ENCODE measurements at regions not wholly inside any gene's neighbourhood (a gene's known extent, or its start where the extent isn't known, plus 50 kb on each side); places are given as distances from the start of the nearest gene placed in this dataset.
"Not testable (repeated sequence)": the region's sequence is repeated elsewhere in the genome, so short reads cannot be mapped to it uniquely, and the experiment has no call there.

DNA sequence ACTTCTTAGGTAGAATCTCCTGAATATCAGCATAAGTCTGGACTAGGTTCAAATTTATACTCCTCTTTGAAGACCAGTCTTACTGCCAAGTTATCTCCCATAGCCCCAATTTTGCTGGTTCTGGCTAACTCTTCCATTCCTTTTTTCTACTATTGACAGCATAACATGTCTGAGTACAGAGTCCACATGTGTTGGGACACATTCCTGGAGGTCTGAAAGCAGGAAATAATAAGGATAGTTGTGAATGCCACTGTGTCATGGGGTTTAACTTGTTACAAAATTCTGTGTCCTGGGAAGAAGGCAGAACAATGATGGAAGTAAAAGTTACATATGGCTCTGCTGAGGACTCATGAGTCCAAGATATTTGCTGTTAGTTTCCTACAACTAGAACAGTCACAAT is 57.4 kb upstream of the ZBTB20 start:
- DNase-seq (ENCODE audit: low spot score): no peak

DNA sequence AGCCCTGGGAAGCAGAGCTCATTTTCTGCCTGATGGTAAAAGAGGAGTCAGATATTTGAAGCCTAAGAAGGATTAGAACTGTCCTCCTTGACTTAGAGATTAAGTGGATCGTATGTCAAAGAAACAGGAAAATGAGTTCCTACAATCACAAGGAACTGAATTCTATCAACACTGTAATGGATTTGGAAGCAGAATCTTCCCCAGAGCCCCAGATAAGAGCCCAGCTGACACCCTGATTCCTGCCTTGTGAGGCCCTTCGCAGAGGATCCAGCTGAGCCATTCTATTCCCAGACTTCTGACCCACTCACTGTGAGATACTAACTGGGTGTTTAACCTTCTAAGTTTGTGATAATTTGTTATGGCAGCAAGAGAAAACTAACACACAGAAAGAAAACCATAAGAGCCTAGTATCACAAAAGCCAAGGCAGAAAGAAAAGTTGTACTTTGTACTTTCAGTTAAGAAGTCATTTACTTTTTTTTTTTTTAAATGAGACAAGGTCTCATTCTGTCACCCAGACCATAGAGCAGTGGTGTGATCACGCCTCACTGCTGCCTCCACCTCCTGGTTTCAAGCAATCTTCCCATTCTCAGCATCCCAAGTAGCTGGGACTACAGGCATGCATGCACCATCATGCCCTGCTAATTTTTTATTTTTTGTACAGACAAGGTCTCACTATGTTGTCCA is 61.1 kb upstream of the ZBTB20 start:
- DNase-seq (ENCODE audit: low spot score): no peak

DNA sequence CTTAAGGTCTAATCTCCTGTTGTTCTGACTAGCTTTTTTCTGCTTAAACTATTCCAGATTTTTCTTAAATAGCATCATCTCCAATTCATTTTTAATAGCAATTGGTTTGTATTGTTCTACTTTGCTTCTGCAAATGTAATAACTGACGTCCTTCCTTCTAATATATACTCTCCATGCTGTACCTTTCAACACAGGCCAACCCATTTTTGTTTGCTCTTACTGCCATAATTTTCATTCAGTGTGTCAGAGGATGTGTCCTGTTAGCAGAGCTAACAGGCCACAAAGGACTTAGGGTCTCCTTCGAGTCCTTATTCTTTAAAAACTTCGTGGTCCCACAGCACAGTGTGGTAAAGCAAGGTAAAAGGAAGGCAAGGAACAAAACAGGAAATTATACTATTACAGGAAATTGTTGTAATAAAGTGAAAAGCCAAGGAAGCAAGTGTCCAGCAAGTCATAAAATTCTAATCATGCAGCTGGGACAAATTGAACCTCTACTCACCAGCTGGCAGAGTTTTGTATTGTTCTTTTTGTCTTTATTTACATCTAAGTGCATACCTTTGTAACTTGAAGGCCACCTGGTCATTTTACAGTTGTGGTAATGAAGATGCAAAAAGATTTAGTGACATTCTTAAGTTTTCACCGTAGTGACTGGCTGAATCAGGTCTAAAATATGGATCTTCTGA is 64.9 kb upstream of the ZBTB20 start:
- DNase-seq (ENCODE audit: low spot score): no peak

DNA sequence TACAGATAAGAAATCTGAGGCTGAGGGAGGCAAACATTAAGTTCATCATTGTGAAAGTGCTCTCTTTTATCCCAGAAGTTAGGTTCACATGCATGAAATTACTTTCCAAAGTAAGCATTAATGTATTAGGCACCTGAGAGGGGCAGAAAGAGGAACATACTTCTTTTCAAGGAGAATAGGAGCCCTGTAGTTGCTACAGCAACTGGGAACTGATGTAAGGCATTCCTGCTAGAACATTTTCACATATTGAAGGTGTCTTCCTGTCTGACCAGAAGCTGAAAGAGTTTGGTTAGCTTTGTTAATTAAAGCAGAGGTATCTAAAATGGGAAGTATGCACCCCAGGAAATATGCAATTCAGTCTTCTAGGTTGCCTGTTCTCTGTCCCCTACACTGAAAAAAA is 65.5 kb upstream of the ZBTB20 start:
- no peak for DNase-seq (ENCODE audit: low spot score)

DNA sequence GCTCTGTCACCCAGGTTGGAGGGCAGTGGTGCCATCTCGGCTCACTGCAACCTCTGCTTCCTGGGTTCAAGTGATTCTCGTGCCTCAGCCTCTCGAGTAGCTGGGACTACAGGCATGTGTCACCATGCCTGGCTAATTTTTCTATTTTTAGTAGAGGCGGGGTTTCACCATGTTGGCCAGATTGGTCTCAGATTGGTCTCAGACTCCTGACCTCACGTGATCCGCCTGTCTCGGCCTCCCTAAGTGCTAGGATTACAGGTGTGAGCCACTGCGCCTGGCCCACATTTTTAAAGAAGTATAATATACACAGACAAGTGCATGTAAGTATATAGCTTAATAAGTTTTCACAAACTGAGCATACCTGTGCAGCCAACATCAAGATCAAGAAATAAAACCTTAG is 66.0 kb upstream of the ZBTB20 start:
- not testable (repeated sequence) for DNase-seq (ENCODE audit: low spot score)

DNA sequence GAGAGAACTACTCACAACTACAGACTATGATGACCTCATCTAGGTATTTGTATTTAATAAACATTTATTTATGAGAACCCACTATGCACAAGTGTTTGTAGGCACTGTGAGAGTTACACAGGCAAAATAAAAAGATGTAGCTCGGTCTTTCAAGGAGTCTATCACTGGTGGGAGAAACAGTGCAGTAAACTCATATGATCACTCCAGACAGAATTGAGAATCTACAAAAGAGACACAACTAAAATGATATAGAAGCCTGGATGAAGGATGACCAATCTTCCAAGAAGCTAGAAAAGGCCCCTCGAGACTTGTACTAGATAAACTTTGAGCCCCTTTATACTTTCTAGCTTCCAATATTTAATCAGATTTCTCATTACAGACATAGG is 70.2 kb upstream of the ZBTB20 start:
- DNase-seq (ENCODE audit: low spot score): no peak

DNA sequence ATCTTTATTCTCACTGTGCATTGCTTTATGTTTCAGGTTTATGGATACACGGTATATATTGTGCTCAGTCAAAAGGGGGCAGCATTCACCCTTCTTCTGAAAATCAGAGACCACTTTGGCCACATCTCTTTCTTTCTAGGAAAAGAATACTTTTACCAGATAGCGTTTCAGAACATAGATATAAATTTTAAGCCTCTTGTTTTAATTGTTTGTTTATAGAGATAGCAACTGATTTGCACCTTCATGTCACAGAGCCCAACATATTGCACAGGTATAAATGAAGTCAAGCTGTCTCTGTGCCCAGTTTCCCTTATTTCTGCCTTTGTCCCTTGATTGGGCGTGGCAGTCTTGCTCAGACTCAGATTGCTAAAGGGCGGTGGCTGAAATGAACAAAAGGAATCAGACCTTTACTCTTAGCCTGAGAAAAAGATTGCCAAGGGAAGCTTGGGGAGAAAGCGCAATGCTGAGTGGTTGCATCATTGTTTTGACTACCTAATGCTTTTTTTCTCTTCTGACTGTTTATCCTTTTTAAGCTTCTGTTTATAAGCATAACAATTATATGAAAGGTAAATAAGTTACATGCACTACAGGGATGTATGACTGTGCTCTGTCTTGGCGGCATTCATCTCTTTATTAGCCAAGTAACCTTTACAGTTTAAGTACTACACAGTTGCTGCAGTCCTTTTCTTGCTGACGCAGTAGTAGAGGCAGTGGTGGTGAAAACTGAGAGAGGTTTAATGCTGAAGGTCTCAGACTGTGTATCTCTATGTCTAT is 70.8 kb upstream of the ZBTB20 start:
- peak; percentile 53 for DNase-seq (ENCODE audit: low spot score)

DNA sequence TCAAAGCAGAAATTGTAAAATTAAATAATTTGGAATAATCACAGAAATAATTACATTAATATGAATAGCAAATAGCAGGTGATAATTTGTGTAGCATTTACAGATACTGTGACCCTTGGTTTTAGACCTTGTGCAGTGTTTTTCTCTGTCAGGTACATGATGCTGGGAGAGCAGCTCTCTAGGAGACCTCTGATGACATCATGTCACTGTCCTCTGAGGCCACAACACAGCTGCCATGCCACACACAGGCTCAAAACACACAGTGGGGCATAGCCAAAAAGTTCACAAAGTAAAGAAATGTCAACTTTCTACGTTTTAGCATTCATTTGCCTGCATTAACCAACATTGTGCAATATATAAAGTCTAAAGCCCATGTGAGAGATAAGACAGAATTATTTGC is 71.8 kb upstream of the ZBTB20 start:
- DNase-seq (ENCODE audit: low spot score): no peak

DNA sequence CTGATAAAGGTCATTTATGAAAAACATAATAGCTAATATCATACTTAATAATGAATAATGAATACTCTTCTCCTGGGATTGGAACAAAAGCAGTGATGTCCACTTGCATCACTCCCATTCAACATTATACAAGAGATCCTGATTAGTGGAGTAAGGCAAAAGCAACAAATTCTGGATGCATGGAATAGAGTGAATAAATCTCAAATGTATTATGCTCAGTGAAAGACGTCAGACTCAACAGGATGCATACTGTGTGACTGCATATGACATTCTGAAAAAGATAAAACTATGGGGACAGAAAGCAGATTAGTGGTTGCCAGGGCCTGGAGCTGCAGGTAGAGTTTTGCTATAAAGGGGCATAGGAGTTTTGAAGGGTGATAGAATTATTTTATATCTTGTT is 77.6 kb upstream of the ZBTB20 start:
- DNase-seq (ENCODE audit: low spot score): no peak

DNA sequence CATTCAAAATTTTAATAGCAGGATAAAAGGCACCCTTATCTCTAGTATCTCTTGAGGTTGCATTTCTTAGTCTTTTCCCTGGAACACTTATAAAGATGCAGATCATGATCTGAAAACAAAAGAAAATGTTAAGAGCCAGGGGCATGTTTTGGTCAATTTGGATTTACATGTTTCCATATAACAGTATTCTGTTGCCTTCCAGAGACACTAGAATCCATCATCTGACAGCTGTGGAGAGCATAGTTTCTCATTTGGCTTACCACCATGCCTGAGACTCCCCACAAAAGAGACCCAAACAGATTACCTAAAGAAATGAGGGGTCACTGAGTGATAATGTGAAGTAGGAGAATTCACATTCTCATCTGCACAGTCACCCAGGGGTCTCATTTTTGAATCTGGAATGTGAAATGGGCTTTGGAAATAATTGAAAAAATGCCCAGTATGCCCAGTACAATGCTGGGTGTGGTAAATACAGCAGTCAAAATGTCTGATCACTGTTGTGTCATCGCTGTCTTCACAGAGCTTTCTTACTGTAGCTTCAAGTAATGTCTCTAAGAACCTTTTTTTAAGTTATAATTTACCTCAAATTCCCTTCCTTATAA is 79.9 kb upstream of the ZBTB20 start:
- peak; percentile 14 for DNase-seq (ENCODE audit: low spot score)

DNA sequence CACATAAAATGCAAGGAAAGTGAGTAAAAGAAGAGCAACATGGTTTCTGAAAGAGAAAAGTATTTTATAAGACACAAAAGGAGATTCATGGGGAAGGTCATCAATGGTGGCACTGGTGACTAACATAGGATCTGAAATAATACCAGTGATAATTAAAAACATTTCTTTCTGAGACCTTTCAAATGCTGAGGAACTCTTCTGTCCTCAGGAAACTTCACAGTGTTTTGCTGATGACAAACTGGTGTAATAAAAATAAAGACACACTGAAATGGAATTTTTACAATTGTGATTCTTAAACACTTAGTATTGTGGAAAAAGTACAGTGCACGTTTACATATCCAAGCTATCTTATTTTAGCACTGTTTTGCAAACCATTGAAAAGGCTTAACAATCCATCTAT is 80.4 kb upstream of the ZBTB20 start:
- peak; percentile 30 for DNase-seq (ENCODE audit: low spot score)

DNA sequence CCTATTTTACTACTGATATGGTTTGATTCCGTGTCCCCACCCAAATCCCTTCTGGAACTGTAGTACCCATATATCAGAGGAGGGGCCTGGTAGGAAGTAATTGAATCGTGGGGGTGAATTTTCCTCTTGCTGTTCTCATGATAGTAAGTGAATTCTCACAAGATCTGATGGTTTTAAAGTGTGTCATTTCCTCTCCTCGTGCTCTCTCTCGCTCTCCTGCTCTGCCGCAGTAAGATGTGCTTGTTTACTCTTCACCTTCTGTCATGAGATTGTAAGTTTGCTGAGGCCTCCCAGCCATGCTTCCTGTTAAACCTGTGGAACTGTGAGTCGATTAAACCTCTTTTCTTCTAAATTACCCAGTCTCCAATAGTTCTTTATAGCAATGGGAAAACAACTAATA is 81.2 kb upstream of the ZBTB20 start:
- DNase-seq (ENCODE audit: low spot score): no peak

DNA sequence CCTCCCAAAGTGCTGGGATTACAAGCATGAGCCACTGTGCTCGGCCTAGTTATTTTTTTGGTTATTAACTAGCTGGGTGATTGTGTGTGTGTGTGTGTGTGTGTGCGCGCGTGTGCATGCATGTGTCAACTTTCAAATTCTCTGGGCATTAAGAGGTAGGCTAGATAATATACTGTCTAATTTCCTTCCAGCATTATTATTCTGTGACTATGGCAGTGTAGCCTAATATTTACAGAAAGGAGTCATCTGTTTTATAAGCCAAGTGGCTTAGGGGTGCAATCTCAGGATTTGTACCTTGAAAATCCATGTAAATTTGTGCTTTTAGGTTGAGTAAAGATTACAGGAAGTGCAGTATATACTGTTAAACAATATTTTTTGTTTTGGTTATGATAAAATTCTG is 85.1 kb upstream of the ZBTB20 start:
- no peak for DNase-seq (ENCODE audit: low spot score)

DNA sequence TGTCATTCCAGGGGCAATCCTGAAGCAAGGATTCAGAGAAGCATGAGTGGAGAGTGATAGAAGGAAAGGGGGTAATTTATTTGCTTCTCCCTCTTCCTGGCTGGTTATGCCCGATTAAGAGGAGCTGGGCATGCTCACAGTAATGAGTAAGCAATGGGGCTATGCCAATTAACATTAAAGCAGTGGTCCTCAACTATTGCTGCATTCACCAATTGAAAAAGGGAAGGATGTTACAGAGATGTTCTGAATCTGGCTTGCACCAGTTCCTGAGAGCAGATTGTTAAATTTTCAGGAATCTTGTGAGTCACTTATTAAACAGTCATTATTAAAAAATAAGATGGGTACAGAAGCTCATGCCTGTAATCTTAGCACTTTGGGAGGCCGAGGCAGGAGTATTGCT is 85.9 kb upstream of the ZBTB20 start:
- peak; percentile 11 for DNase-seq (ENCODE audit: low spot score)

DNA sequence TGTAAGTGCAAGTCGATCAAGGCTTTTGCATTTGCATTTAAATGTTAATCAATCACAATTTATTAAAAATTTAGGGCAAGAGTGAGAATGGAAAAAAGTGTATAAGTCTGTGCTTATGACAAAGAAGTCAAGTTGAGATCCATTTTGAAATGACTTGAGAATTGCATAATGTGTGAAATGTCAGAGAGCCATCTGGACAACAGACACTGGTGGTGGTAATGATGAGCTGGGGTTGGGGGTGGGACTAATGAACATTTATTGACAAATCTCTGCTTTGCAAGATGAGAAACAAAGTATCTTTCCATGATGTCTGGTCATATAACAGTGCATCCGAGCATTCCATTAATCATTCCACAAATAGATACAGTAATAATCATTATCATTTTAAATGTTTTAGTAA is 89.4 kb upstream of the ZBTB20 start:
- no peak for DNase-seq (ENCODE audit: low spot score)

DNA sequence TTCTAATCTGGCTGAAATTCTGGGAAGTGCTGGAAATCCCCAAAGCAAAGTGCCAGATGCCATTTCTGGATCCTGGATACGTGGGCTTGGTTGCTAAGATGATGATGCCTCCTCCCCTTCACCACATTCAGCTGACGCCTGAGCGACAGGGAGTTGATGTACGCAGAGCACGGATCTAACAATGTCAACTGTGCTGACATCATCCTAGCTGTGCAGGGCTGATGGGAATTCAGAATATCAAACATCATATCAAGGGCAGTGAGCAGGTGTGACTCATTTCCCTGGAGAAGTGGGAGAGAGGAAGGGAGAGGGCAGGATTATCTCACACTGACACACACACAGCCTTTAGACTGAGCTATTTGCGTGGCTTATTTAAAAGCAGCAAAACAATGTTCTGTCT is 92.6 kb upstream of the ZBTB20 start:
- DNase-seq (ENCODE audit: low spot score): peak; percentile 85

DNA sequence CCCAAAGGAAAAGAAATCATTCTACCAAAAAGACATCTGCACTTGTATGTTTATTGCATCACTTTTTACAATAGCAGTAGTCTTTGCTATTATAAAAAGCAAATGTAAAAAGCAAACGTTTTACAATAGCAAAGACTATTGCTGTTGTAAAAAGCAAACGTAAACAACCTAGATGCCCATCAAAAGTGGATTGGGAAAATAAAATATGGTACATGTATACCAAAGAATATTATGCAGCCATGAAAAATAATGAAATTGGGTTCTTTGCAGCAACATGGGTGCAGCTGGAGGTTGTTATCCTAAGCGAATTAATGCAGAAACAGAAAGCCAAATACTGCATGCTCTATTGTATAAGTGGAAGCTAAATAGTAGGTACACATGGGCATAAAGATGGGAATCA is 97.3 kb upstream of the ZBTB20 start:
- DNase-seq (ENCODE audit: low spot score): no peak

DNA sequence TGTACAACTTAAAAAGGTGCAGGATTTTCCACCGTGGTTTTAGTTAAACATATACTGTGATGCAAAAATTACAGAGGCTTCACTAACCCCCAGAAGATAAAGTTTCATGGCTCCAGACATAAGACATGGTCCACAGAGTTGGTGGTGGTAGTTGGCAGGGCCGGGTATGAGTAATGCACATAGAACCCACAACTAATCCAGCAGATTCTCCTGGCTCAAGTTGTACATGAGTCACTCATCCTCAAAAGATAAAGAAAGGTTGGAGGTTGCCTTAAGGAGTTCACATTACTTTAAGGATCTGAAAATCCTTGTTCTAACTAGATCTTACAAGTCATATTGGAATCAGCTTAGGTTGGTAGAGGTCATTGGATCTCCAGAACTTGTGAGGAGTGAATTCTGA is 98.3 kb upstream of the ZBTB20 start:
- peak; percentile 93 for DNase-seq (ENCODE audit: low spot score)

DNA sequence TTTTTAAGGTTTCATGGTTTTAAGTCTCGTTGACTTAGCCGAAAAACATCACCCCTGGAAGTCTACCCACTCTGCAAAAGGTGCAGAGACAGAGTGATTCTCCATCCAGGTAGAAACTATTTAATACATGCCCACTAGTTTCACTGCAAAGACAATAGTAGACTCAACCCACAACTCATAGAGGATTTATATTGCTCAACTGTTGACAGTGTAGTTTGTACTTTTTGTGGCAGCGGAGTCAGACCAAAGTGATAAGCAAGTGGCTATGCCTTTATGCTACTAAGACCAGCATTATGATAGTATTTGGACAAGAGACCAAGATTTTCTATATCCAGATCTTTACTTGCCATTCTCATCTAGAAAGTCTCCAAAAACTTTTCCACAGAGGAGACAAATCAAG is 98.8 kb upstream of the ZBTB20 start:
- DNase-seq (ENCODE audit: low spot score): no peak

DNA sequence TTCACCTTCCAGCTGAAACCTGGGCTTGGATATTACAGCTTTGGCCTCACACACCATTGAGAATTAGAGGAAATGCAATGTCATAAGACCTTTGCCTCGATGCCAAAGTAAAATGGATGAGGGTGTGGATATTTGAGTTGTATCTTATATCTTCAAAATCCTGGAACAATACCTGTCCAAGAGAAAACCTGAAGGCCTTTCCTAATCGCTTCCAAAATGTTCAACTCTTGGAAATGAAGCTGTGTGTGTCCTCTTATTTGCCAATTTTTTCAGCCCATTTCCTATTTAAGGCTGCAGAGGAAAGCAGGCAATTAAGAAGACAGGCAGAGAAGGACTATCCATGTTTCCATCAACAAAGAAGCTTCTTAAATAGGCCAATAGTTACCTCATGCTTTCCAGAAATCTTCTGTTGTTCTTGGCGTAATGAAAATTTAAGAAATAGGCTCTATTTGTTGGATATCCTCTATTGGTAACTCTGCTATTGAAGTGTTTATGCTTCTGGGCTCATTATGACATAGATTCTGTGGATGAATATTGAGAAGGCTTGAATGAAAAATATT is 99.5 kb upstream of the ZBTB20 start:
- no peak for DNase-seq (ENCODE audit: low spot score)

DNA sequence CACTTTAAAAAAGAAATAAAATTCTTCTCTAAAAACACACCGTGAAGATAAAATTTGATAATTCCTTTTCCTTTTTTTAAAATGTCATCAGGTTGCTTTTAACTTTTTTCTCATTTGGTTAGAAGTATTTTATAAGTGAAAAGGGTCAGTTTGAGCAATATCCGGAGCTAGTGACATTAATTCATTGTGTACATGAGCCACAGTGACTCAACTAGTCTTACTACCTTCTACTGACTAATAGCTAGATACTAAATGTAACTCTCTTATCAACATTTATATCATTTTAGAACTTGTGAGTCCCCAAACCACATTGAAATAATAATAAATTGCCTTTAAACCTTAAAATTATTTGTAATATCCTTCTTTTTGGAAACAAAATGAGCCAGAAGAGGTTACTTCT is 101.2 kb upstream of the ZBTB20 start:
- DNase-seq (ENCODE audit: low spot score): no peak

DNA sequence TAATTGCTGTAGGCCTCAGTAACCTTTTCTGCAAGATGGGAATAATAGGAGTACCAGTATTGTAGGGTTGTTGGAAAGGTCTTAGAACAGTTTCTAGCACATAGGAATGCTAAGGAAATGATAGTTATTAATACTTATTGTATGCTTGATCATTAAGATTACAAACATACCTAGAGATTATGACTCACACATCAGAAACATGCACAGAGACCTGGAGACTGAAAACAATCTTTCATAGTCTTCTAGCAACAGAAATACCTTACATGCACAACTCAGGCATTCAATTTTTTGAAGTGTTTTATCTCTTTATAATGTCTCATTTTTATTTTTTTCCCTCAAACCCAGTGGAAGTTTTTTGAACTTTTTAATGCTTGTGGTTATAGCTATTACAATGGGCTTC is 104.4 kb upstream of the ZBTB20 start:
- DNase-seq (ENCODE audit: low spot score): no peak

DNA sequence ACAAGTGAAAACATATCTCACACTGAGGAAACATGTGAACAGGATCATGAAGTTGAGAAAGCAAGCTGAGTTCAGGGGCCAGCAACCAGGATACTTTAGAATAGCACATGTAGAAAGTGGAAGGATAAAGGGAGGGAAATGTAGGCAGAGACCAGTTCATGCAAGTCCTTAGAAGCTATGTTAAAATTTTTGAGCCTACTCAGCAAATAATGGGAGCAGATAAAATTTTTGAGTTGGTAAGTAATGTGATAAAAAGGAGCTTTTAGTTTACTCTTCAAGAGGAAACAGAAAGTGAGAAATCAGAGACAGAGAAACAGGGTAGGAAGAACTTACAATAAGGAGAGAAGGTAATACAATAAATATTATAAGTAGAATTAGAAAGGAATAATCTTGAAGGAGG is 105.6 kb upstream of the ZBTB20 start:
- no peak for DNase-seq (ENCODE audit: low spot score)

Data from AG08395 (cell line).